OCI-LY7 (cell line): ENCODE measurements at regions not wholly inside any gene's neighbourhood (a gene's known extent, or its start where the extent isn't known, plus 50 kb on each side); places are given as distances from the start of the nearest gene placed in this dataset.

ENCODE experiments used
- BruUV-seq: library from RNA; stranded (reverse); fragments of 400-500 nt; replicated peaks from 2 replicates; lab custom pipeline; 2021; lab: Mats Ljungman, UMichigan
- CTCF ChIA-PET: fragments of 300-600 bp; sonication (Branson Sonifier 250); formaldehyde crosslinking; loops from one replicate; lab custom pipeline; 2022; ENCODE audit warnings: antibody characterized with exemption; ENCODE audit not compliant: unreplicated experiment; lab: Charles Lee
- POLR2A ChIA-PET: fragments of 300-600 bp; sonication (Branson Sonifier 250); formaldehyde crosslinking; loops from one replicate; lab custom pipeline; 2022; ENCODE audit warnings: antibody characterized with exemption; lab: Charles Lee
- DNase-seq: peaks from one replicate; pipeline ENCODE4 v3.0.0-alpha.2; 2015; ENCODE audit warnings: low spot score
- H2AFZ ChIP-seq: fragments of 200-600 bp; sonication (generic), shearing (Covaris generic); 2 replicates; pipeline ENCODE4 v1.6.1; 2014; ENCODE audit warnings: mild to moderate bottlenecking, antibody characterized with exemption, low read length, moderate library complexity
- H3K27ac ChIP-seq: fragments of 200-600 bp; sonication (generic); 2 replicates; pipeline ENCODE4 v1.5.1; 2014; ENCODE audit warnings: mixed run types, low read depth, mild to moderate bottlenecking, moderate library complexity, low read length, inconsistent platforms; ENCODE audit not compliant: poor library complexity, severe bottlenecking
- H3K36me3 ChIP-seq: fragments of 200-600 bp; sonication (generic); 2 replicates; pipeline ENCODE4 v1.6.1; 2014; ENCODE audit warnings: mild to moderate bottlenecking, antibody characterized with exemption, low read length, moderate library complexity, mixed read lengths; ENCODE audit not compliant: insufficient read depth
- H3K4me1 ChIP-seq: fragments of 200-600 bp; sonication (generic); 2 replicates; pipeline ENCODE4 v1.5.1; 2014; ENCODE audit warnings: mild to moderate bottlenecking, low read length; ENCODE audit not compliant: insufficient read depth, poor library complexity, severe bottlenecking
- H3K4me2 ChIP-seq: fragments of 200-600 bp; sonication (generic); 2 replicates; pipeline ENCODE4 v1.6.1; 2014; ENCODE audit warnings: mild to moderate bottlenecking, low read length
- H3K4me3 ChIP-seq: fragments of 200-600 bp; sonication (generic); 2 replicates; pipeline ENCODE4 v1.5.1; 2014; ENCODE audit warnings: mild to moderate bottlenecking, low read depth, low read length; ENCODE audit not compliant: poor library complexity, severe bottlenecking
- H3K79me2 ChIP-seq: fragments of 200-600 bp; sonication (generic); 2 replicates; pipeline ENCODE4 v1.6.1; 2016; ENCODE audit warnings: low read depth, mild to moderate bottlenecking, low read length, moderate library complexity, mixed read lengths; ENCODE audit not compliant: insufficient read depth
- H3K9me2 ChIP-seq: fragments of 200-600 bp; sonication (generic); 2 replicates; pipeline ENCODE4 v1.6.1; 2016; ENCODE audit warnings: mild to moderate bottlenecking, low read length, mixed read lengths; ENCODE audit not compliant: insufficient read depth
- H3K9me3 ChIP-seq: fragments of 200-600 bp; sonication (generic); 2 replicates; pipeline ENCODE4 v1.6.1; 2014; ENCODE audit warnings: mild to moderate bottlenecking, mixed run types, low read length, mixed read lengths
- H4K20me1 ChIP-seq: fragments of 200-600 bp; sonication (generic); 2 replicates; pipeline ENCODE4 v1.6.1; 2014; ENCODE audit warnings: mild to moderate bottlenecking, antibody characterized with exemption, low read length, moderate library complexity, mixed read lengths; ENCODE audit not compliant: insufficient read depth
- EZH2phosphoT487 ChIP-seq: fragments of 200-600 bp; sonication (generic); IDR thresholded peaks from 2 replicates; pipeline ENCODE4 v1.6.1; 2018; ENCODE audit warnings: low read depth, borderline replicate concordance, mild to moderate bottlenecking, mixed run types, antibody characterized with exemption, low read length, moderate library complexity, mixed read lengths
- intact Hi-C: fragments of 100-400 bp; cut with micrococcal nuclease; formaldehyde crosslinking; loops from one replicate; pipeline ENCODE4 v1.10.0; 2022; ENCODE audit not compliant: unreplicated experiment
- TF ChIP-seq, protein P1 (sequence below): fragments of 200-600 bp; sonication (generic); conservative IDR thresholded peaks from 2 replicates; pipeline ENCODE4 v1.5.1; 2014; ENCODE audit warnings: mild to moderate bottlenecking, antibody characterized with exemption, low read length, moderate library complexity, mixed read lengths

DNA sequence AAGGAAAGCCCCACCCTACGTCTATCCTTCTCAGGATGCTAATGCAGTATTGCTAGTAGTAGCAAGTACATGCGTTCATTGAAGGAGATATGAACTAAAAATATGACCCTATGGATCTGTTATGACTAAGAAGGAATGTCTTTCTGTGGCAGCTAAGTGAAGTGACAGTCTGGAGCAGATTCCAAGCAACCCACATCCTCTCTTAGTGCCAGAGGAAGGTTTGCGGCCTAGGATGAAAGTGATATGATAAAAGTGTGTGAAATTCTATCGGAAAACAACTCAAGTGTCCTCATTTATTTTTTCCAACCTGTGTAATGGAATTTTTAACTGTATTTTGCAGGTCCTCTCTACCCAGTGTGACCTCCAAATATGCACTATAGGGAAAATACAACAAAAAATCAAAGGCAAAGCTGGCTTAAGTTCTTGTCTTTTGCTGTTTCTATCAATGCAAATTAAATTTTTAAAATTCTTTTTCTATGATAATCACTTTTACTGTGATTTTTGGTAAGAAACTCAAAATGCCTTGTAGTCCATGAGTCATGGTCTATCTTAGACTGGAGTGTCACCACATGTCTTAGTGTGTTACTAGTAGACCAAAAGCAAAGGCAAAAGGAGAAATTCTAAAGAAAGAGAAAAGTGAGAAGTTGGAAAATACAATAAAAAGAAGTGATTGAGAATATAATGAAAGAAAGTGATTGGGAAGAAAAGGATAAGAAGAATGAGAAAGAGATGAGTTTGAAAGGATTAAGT, 161.2 kb upstream of the TMCO5A start:
- H3K9me3 ChIP-seq, result no peaks in the 10 kb centered on the region

DNA sequence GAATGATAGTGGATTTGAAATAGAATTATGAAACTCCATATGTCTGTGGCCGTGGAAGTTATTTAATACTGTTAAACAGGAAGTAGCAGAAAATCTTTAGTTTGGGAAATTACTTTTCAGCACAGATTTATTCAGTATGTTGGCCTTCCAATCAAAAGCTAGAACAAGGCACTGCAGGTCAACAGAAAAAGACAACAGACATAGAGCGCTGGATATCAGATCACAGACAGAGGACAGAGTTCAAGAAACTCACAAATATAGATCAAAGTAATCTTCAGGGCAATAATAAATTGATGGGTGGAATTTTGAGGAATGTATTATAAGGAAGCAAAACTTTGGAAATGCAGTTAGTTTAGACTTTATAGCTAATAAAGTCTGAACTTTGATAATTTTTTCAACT, 159.5 kb upstream of the TMCO5A start:
- no peaks in the 10 kb centered on the region for H3K4me1 ChIP-seq
- H3K4me3 ChIP-seq, result no peak overlapping the region
- TF ChIP-seq, protein P1, sequence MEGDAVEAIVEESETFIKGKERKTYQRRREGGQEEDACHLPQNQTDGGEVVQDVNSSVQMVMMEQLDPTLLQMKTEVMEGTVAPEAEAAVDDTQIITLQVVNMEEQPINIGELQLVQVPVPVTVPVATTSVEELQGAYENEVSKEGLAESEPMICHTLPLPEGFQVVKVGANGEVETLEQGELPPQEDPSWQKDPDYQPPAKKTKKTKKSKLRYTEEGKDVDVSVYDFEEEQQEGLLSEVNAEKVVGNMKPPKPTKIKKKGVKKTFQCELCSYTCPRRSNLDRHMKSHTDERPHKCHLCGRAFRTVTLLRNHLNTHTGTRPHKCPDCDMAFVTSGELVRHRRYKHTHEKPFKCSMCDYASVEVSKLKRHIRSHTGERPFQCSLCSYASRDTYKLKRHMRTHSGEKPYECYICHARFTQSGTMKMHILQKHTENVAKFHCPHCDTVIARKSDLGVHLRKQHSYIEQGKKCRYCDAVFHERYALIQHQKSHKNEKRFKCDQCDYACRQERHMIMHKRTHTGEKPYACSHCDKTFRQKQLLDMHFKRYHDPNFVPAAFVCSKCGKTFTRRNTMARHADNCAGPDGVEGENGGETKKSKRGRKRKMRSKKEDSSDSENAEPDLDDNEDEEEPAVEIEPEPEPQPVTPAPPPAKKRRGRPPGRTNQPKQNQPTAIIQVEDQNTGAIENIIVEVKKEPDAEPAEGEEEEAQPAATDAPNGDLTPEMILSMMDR, result no peak
- TF ChIP-seq EZH2phosphoT487, result no peak
- no peaks in the 10 kb centered on the region for H3K9me2 ChIP-seq
- no peak overlapping the region for H2AFZ ChIP-seq
- H3K4me2 ChIP-seq, result no peak overlapping the region
- ChIA-PET CTCF (no interaction called here), POLR2A (interaction anchor here (0.7 to 1.6 kb wide), 2 partner anchors 10 to 23 kb away, joined by 3 read pairs; no protein-coding TSS in a partner anchor)
- H3K36me3 ChIP-seq, result no peaks in the 10 kb centered on the region
- intact Hi-C loops, result no loop called here
- no peaks in the 10 kb centered on the region for H3K79me2 ChIP-seq
- DNase-seq, result no peak
- no peak overlapping the region for H3K27ac ChIP-seq
- no peaks in the 10 kb centered on the region for H3K9me3 ChIP-seq
- no peaks in the 10 kb centered on the region for H4K20me1 ChIP-seq
- BruUV-seq, result no TSS peak

More for the DNA sequence above, 161.2 kb upstream of the TMCO5A start:
- Histone ChIP-seq H3K27ac (no peak overlapping the region), H3K4me1 (no peaks in the 10 kb centered on the region), H3K79me2 (no peaks in the 10 kb centered on the region), H3K36me3 (no peaks in the 10 kb centered on the region), H2AFZ (no peak overlapping the region), H4K20me1 (no peaks in the 10 kb centered on the region), H3K9me2 (no peaks in the 10 kb centered on the region), H3K4me2 (no peak overlapping the region), H3K4me3 (no peak overlapping the region)
- no peak for DNase-seq
- BruUV-seq, result no TSS peak
- ChIA-PET POLR2A (no interaction called here), CTCF (no interaction called here)
- TF ChIP-seq EZH2phosphoT487, result no peak
- TF ChIP-seq, protein P1, result no peak
- intact Hi-C loops, result no loop called here

DNA sequence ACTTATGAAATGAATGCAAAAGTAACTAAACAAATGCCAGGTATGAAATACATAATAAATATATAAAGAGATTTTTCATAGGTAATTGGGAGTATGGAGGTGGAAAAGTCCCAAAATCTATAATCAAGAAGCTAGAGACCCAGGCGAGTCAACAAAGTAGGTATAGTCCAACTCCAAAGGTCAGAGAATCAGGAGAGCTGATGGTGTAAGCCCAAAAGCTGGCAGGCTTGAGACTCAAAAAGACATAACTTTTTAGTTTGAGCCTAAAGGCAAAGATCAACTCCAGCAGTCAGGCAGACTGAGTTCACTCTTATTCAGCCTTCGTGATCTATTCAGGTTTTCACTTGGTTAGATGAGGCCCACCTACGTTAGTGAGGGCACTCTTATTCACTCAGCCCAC, 157.4 kb upstream of the TMCO5A start:
- POLR2A ChIA-PET, result no interaction called here

More for the DNA sequence above, 157.4 kb upstream of the TMCO5A start:
- no peaks in the 10 kb centered on the region for H3K79me2 ChIP-seq
- DNase-seq, result no peak
- no peaks in the 10 kb centered on the region for H3K4me1 ChIP-seq
- no peaks in the 10 kb centered on the region for H3K9me2 ChIP-seq
- no peak overlapping the region for H3K27ac ChIP-seq
- no peaks in the 10 kb centered on the region for H3K36me3 ChIP-seq
- CTCF ChIA-PET, result no interaction called here
- no peaks in the 10 kb centered on the region for H3K9me3 ChIP-seq
- BruUV-seq, result no TSS peak
- no peaks in the 10 kb centered on the region for H4K20me1 ChIP-seq
- no peak overlapping the region for H2AFZ ChIP-seq
- H3K4me2 ChIP-seq, result no peak overlapping the region
- TF ChIP-seq EZH2phosphoT487, result no peak
- TF ChIP-seq, protein P1, result no peak
- intact Hi-C loops, result no loop called here
- no peak overlapping the region for H3K4me3 ChIP-seq
